Body of pancreas (tissue), 4 donors: ENCODE measurements at regions not wholly inside any gene's neighbourhood (a gene's known extent, or its start where the extent isn't known, plus 50 kb on each side); places are given as distances from the start of the nearest gene placed in this dataset.

ENCODE experiments used
- ATAC-seq: fragments of 150-250 bp; one replicate; pipeline ENCODE4 v1.9.1; 2016
- DNase-seq, 4 donors: peaks; one replicate each; pipeline ENCODE4 v3.0.0-alpha.2; 2019
- H3K27ac ChIP-seq, 4 donors: fragments of 200-600 bp; sonication (generic); 1 replicate in 3 of 4; 2 replicates in 1 of 4; pipeline versions ENCODE4 v1.5.1 to v1.6.1; 2016 to 2019; ENCODE audit warnings: mild to moderate bottlenecking in 1 of 4, mixed read lengths in 1 of 4, moderate library complexity in 1 of 4
- H3K27me3 ChIP-seq, 2 donors: fragments of 200-600 bp; sonication (generic); one replicate each; pipeline ENCODE4 v1.6.0; 2016; ENCODE audit warnings: mild to moderate bottlenecking in 1 of 2
- H3K36me3 ChIP-seq, 2 donors: fragments of 200-600 bp; sonication (generic); replicated peaks in 1 of 2; 2 replicates each; pipeline ENCODE4 v1.5.1; 2016; ENCODE audit warnings: low read depth in 2 of 2; ENCODE audit not compliant: insufficient read depth in 1 of 2
- H3K4me1 ChIP-seq: fragments of 200-600 bp; sonication (generic); one replicate; pipeline ENCODE4 v1.6.0; 2016
- H3K4me3 ChIP-seq, 2 donors: fragments of 200-600 bp; sonication (generic); 1 replicate in 1 of 2; 2 replicates in 1 of 2; pipeline ENCODE4 v1.5.1; 2016 to 2019
- H3K9me3 ChIP-seq, 3 donors: fragments of 200-600 bp; sonication (generic); 1 replicate in 2 of 3; 2 replicates in 1 of 3; pipeline ENCODE4 v1.5.1; 2016
- POLR2A ChIP-seq, 3 donors: fragments of 450-650 bp; IDR thresholded peaks; one replicate each; pipeline ENCODE4 v1.6.1; 2016; ENCODE audit warnings: antibody characterized with exemption in 3 of 3, mild to moderate bottlenecking in 2 of 3
- WGBS, 2 donors: methylation state at CpG; one replicate each; pipeline ENCODE4 v1.1.5; 2017; 5-methylcytosine and 5-hydroxymethylcytosine counted together
- intact Hi-C: fragments of 100-400 bp; cut with DNase I; formaldehyde crosslinking; loops from one replicate; pipeline ENCODE4 v1.15.1; 2023
- TF ChIP-seq, protein P1 (sequence below), 7 experiments: fragments of 450-650 bp in 4 of 7; fragments of 200-600 bp in 3 of 7; sonication (generic) in 3 of 7; IDR thresholded peaks; one replicate each; pipeline ENCODE4 v1.5.1; 2016 to 2019; ENCODE audit warnings: antibody characterized with exemption in 7 of 7

- Histone ChIP-seq H3K27me3 (no peaks in the 10 kb centered on the region), H3K36me3 (no peaks in the 10 kb centered on the region), H3K4me1 (peaks cover 7% of the 10 kb centered on the region), H3K9me3 (no peaks in the 10 kb centered on the region), H3K27ac (no peak overlapping the region), H3K4me3 (no peak overlapping the region)
- intact Hi-C loops, result no loop called here
- no peak for TF ChIP-seq POLR2A (IDR thresholded peaks at IDR 0.05)
- TF ChIP-seq, protein P1, sequence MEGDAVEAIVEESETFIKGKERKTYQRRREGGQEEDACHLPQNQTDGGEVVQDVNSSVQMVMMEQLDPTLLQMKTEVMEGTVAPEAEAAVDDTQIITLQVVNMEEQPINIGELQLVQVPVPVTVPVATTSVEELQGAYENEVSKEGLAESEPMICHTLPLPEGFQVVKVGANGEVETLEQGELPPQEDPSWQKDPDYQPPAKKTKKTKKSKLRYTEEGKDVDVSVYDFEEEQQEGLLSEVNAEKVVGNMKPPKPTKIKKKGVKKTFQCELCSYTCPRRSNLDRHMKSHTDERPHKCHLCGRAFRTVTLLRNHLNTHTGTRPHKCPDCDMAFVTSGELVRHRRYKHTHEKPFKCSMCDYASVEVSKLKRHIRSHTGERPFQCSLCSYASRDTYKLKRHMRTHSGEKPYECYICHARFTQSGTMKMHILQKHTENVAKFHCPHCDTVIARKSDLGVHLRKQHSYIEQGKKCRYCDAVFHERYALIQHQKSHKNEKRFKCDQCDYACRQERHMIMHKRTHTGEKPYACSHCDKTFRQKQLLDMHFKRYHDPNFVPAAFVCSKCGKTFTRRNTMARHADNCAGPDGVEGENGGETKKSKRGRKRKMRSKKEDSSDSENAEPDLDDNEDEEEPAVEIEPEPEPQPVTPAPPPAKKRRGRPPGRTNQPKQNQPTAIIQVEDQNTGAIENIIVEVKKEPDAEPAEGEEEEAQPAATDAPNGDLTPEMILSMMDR (IDR thresholded peaks at IDR 0.05), result no peak
- no peak for DNase-seq
- peak; percentile 38 for ATAC-seq
Measured at GRCh38 chr12:92421701-92422100, 276.1 kb upstream of the BTG1 start.

DNA sequence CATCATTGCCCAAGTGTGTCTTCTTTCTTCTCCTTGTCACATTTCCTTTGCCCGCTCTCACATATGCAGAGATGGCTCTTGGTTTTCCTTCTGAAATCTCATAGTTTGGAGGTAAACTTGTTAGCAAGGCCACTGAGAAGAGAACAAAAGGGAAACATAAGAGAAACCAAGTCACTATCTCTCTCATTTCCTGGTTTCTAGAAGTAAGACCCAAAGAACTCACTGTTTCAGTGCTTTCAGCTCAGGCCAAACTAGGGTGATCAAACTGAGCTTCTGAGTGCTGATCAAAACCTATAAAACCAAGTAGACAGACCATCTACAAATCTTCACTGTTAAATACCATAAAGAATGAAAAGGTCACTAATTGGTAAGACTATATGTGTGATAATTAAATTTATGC, 275.4 kb upstream of the BTG1 start:
- Histone ChIP-seq H3K27ac (no peak overlapping the region), H3K4me1 (peaks cover 7% of the 10 kb centered on the region), H3K4me3 (no peak overlapping the region), H3K36me3 (no peaks in the 10 kb centered on the region), H3K9me3 (no peaks in the 10 kb centered on the region), H3K27me3 (no peaks in the 10 kb centered on the region)
- intact Hi-C loops, result no loop called here
- 95 to 96% methylated on average over 1 of the region's 1 CpG for WGBS, 2 donors
- TF ChIP-seq POLR2A (IDR thresholded peaks at IDR 0.05), result no peak
- TF ChIP-seq, protein P1 (IDR thresholded peaks at IDR 0.05), result no peak
- DNase-seq, result no peak
- ATAC-seq, result no peak

- TF ChIP-seq, protein P1 (IDR thresholded peaks at IDR 0.05), result no peak
- no peak for TF ChIP-seq POLR2A (IDR thresholded peaks at IDR 0.05)
- Histone ChIP-seq H3K4me1 (peaks cover 7% of the 10 kb centered on the region), H3K36me3 (no peaks in the 10 kb centered on the region), H3K9me3 (no peaks in the 10 kb centered on the region), H3K27ac (peak overlapping the region in 3 of 4 donors; percentile 37 to 60 (median 56)), H3K4me3 (no peak overlapping the region), H3K27me3 (no peaks in the 10 kb centered on the region)
- DNase-seq (peak; percentile 50 to 65 (median 59)), ATAC-seq (peak; percentile 90)
- intact Hi-C loops, result no loop called here
- WGBS, 2 donors, result 44 to 59% methylated on average over 1 of the region's 1 CpG
Measured at GRCh38 chr12:92419201-92419600, 273.6 kb upstream of the BTG1 start.

- no peak overlapping the region for H3K4me3 ChIP-seq
- no peaks in the 10 kb centered on the region for H3K27me3 ChIP-seq
- intact Hi-C loops, result no loop called here
- H3K36me3 ChIP-seq, result no peaks in the 10 kb centered on the region
- TF ChIP-seq POLR2A (IDR thresholded peaks at IDR 0.05), result no peak
- TF ChIP-seq, protein P1 (IDR thresholded peaks at IDR 0.05), result no peak
- peak overlapping the region in 3 of 4 donors; percentile 26 to 62 (median 56) for H3K27ac ChIP-seq
- ATAC-seq (no peak), DNase-seq (no peak)
- no peaks in the 10 kb centered on the region for H3K9me3 ChIP-seq
- 62 to 73% methylated on average over 2 of the region's 2 CpGs for WGBS, 2 donors
- peaks cover 7% of the 10 kb centered on the region for H3K4me1 ChIP-seq
Measured at GRCh38 chr12:92418381-92418780, 272.7 kb upstream of the BTG1 start.

DNA sequence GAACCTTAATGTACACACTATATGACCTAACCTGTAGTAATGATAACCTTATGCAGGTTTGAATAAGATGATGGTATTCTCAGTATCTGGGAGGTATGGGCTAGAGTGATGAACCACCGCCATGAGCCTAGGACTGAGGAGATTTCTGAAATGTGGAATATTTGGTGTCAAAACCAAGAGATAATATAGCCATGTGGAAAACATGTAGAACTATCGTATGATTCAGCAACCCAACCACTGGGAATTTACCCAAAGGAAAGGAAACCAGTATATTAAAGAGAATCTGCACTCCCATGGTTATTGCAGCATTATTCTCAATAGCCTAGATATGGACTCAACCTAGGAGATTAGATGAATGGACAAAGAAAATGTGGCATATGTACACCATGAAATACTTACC, 271.7 kb upstream of the BTG1 start:
- TF ChIP-seq, protein P1 (IDR thresholded peaks at IDR 0.05), result no peak
- TF ChIP-seq POLR2A (IDR thresholded peaks at IDR 0.05), result no peak
- no peaks in the 10 kb centered on the region for H3K9me3 ChIP-seq
- H3K27ac ChIP-seq, result no peak overlapping the region
- intact Hi-C loops, result no loop called here
- 96 to 97% methylated on average over 2 of the region's 2 CpGs for WGBS, 2 donors
- H3K36me3 ChIP-seq, result no peaks in the 10 kb centered on the region
- H3K27me3 ChIP-seq, result no peaks in the 10 kb centered on the region
- H3K4me1 ChIP-seq, result peaks cover 7% of the 10 kb centered on the region
- DNase-seq, result no peak
- no peak for ATAC-seq
- no peak overlapping the region for H3K4me3 ChIP-seq
